ENCODE measurements at regions not wholly inside any gene's neighbourhood (a gene's known extent, or its start where the extent isn't known, plus 50 kb on each side); places are given as distances from the start of the nearest gene placed in this dataset.

- peak overlapping the region; percentile 67 for H3K4me3 ChIP-seq (ENCODE audit: low read depth, low read length, poor library complexity, severe bottlenecking)
- CTCF ChIA-PET: interaction anchor here (1.7 kb wide), 1 partner anchor 325 kb away, joined by 4 read pairs; no protein-coding TSS in a partner anchor
- intact Hi-C loops (cut with micrococcal nuclease; ENCODE audit: unreplicated experiment): no loop called here
- no peaks in the 10 kb centered on the region for H3K36me3 ChIP-seq (ENCODE audit: insufficient read depth, low read length, poor library complexity, severe bottlenecking)
- no peaks in the 10 kb centered on the region for H3K27me3 ChIP-seq (replicated peaks; ENCODE audit: insufficient read depth, low read depth, low read length, poor library complexity)
- DNase-seq (ENCODE audit: low spot score): peak; percentile 60
- H3K4me1 ChIP-seq (ENCODE audit: insufficient read depth, low read length, poor library complexity, severe bottlenecking): peaks cover 29% of the 10 kb centered on the region
- H3K9me3 ChIP-seq (ENCODE audit: low read depth, low read length, poor library complexity, severe bottlenecking): no peaks in the 10 kb centered on the region
- no peak for TF ChIP-seq CTCF (conservative IDR thresholded peaks at IDR 0.05; ENCODE audit: low read depth, low read length)
- no peak for TF ChIP-seq EZH2 (IDR thresholded peaks at IDR 0.05; ENCODE audit: borderline replicate concordance, low read depth, low read length, poor library complexity, severe bottlenecking)
- no TSS peak for BruUV-seq (replicated peaks)
- H3K27ac ChIP-seq (ENCODE audit: low read depth, low read length, poor library complexity, severe bottlenecking): peak overlapping the region; percentile 16
- POLR2A ChIA-PET (ENCODE audit: low non-redundant PET): no interaction called here
These were observed 229.4 kb downstream of the HAUS1 start for GRCh38 chr18:46333431-46334135.

- CTCF ChIA-PET: interaction anchor here (1.1 kb wide), 1 partner anchor 161 kb away, joined by 5 read pairs; a partner anchor contains a TSS
- Histone ChIP-seq H3K9me3 (ENCODE audit: low read depth, low read length, poor library complexity, severe bottlenecking) (no peaks in the 10 kb centered on the region), H3K4me3 (ENCODE audit: low read depth, low read length, poor library complexity, severe bottlenecking) (peak overlapping the region; percentile 67), H3K36me3 (ENCODE audit: insufficient read depth, low read length, poor library complexity, severe bottlenecking) (no peaks in the 10 kb centered on the region), H3K27ac (ENCODE audit: low read depth, low read length, poor library complexity, severe bottlenecking) (no peak overlapping the region), H3K4me1 (ENCODE audit: insufficient read depth, low read length, poor library complexity, severe bottlenecking) (peaks cover 29% of the 10 kb centered on the region), H3K27me3 (replicated peaks; ENCODE audit: insufficient read depth, low read depth, low read length, poor library complexity) (no peaks in the 10 kb centered on the region)
- peak; percentile 40 for DNase-seq (ENCODE audit: low spot score)
- no peak for TF ChIP-seq CTCF (conservative IDR thresholded peaks at IDR 0.05; ENCODE audit: low read depth, low read length)
- TF ChIP-seq EZH2 (IDR thresholded peaks at IDR 0.05; ENCODE audit: borderline replicate concordance, low read depth, low read length, poor library complexity, severe bottlenecking): no peak
- intact Hi-C loops (cut with micrococcal nuclease; ENCODE audit: unreplicated experiment): no loop called here
- BruUV-seq (replicated peaks): no TSS peak
- POLR2A ChIA-PET (ENCODE audit: low non-redundant PET): no interaction called here
These were observed 230.7 kb downstream of the HAUS1 start for GRCh38 chr18:46334868-46335281.

GRCh38 chr18:46335534-46336101 is 231.4 kb downstream of the HAUS1 start:
- CTCF ChIA-PET: no interaction called here
- TF ChIP-seq EZH2 (IDR thresholded peaks at IDR 0.05; ENCODE audit: borderline replicate concordance, low read depth, low read length, poor library complexity, severe bottlenecking): no peak
- no peak for TF ChIP-seq CTCF (conservative IDR thresholded peaks at IDR 0.05; ENCODE audit: low read depth, low read length)
- intact Hi-C loops (cut with micrococcal nuclease; ENCODE audit: unreplicated experiment): no loop called here
- no peaks in the 10 kb centered on the region for H3K36me3 ChIP-seq (ENCODE audit: insufficient read depth, low read length, poor library complexity, severe bottlenecking)
- H3K27ac ChIP-seq (ENCODE audit: low read depth, low read length, poor library complexity, severe bottlenecking): no peak overlapping the region
- H3K4me3 ChIP-seq (ENCODE audit: low read depth, low read length, poor library complexity, severe bottlenecking): peak overlapping the region; percentile 67
- H3K9me3 ChIP-seq (ENCODE audit: low read depth, low read length, poor library complexity, severe bottlenecking): no peaks in the 10 kb centered on the region
- POLR2A ChIA-PET (ENCODE audit: low non-redundant PET): interaction anchor here (0.5 kb wide), 1 partner anchor 480 kb away, joined by 3 read pairs; no protein-coding TSS in a partner anchor
- no TSS peak for BruUV-seq (replicated peaks)
- peaks cover 29% of the 10 kb centered on the region for H3K4me1 ChIP-seq (ENCODE audit: insufficient read depth, low read length, poor library complexity, severe bottlenecking)
- peak; percentile 26 for DNase-seq (ENCODE audit: low spot score)
- H3K27me3 ChIP-seq (replicated peaks; ENCODE audit: insufficient read depth, low read depth, low read length, poor library complexity): no peaks in the 10 kb centered on the region

Data from A673 (cell line).